GM12864 (cell line): ENCODE measurements at regions not wholly inside any gene's neighbourhood (a gene's known extent, or its start where the extent isn't known, plus 50 kb on each side); places are given as distances from the start of the nearest gene placed in this dataset.

Experiments used
- DNase-seq: peaks from one replicate; pipeline ENCODE4 v3.0.0-alpha.2; 2011; ENCODE audit warnings: low read depth
- H3K4me3 ChIP-seq: 2 replicates; pipeline ENCODE4 v1.5.1; 2011; ENCODE audit warnings: mild to moderate bottlenecking, low read depth, low read length, control low read depth
- CTCF ChIP-seq: IDR thresholded peaks from 2 replicates; pipeline ENCODE4 v1.5.1; 2011; ENCODE audit warnings: low read depth, mild to moderate bottlenecking, moderate library complexity, low read length, control low read depth, inconsistent platforms; ENCODE audit errors: missing control alignments

- DNase-seq, result no peak
- no peak for TF ChIP-seq CTCF
- no peak overlapping the region for H3K4me3 ChIP-seq
Measured at GRCh38 chr2:42928161-42928691, 135.8 kb upstream of the HAAO start.

- no peak overlapping the region for H3K4me3 ChIP-seq
- TF ChIP-seq CTCF, result no peak
- DNase-seq, result no peak
Measured at GRCh38 chr2:42927334-42928160, 135.2 kb upstream of the HAAO start.

GRCh38 chr2:42926434-42927333, 134.3 kb upstream of the HAAO start:
- no peak for DNase-seq
- TF ChIP-seq CTCF, result no peak
- no peak overlapping the region for H3K4me3 ChIP-seq

GRCh38 chr2:42925742-42926433, 133.5 kb upstream of the HAAO start:
- DNase-seq, result no peak
- no peak for TF ChIP-seq CTCF
- no peak overlapping the region for H3K4me3 ChIP-seq

- no peak for TF ChIP-seq CTCF
- no peak for DNase-seq
- no peak overlapping the region for H3K4me3 ChIP-seq
Measured at GRCh38 chr2:42924418-42924886, 132.1 kb upstream of the HAAO start.

GRCh38 chr2:42923580-42924417, 131.4 kb upstream of the HAAO start:
- no peak for TF ChIP-seq CTCF
- no peak overlapping the region for H3K4me3 ChIP-seq
- DNase-seq, result no peak
